ENCODE measurements at regions not wholly inside any gene's neighbourhood (a gene's known extent, or its start where the extent isn't known, plus 50 kb on each side); places are given as distances from the start of the nearest gene placed in this dataset.

GRCh38 chr2:172370821-172371455 lies 56.4 kb upstream of the ITGA6 start:
- DNase-seq = no peak

GRCh38 chr2:172372436-172372835 lies 55.0 kb upstream of the ITGA6 start:
- DNase-seq = no peak

GRCh38 chr2:172373076-172373475 lies 54.3 kb upstream of the ITGA6 start:
- DNase-seq = no peak

- no peak for DNase-seq
Measured at GRCh38 chr2:172373766-172374165, 53.6 kb upstream of the ITGA6 start.

GRCh38 chr2:172374318-172375240 lies 52.8 kb upstream of the ITGA6 start:
- no peak for DNase-seq

- no peak for DNase-seq
Measured at GRCh38 chr2:172375251-172375650, 52.1 kb upstream of the ITGA6 start.

GRCh38 chr2:172376016-172376415 lies 51.4 kb upstream of the ITGA6 start:
- DNase-seq = no peak

GRCh38 chr2:172376505-172377125 lies 50.8 kb upstream of the ITGA6 start:
- no peak for DNase-seq

GRCh38 chr2:172377408-172377807 lies 50.0 kb upstream of the ITGA6 start:
- DNase-seq = no peak

Data from NCI-H446 treated with DMSO at 0.1 percent for 48 hours (cell line).